ENCODE measurements at regions not wholly inside any gene's neighbourhood (a gene's known extent, or its start where the extent isn't known, plus 50 kb on each side); places are given as distances from the start of the nearest gene placed in this dataset.

GRCh38 chrX:39850209-39850608, 247.5 kb downstream of the BCOR start:
- peak overlapping the region; percentile 13; the same call in 1 of the 2 replicates for H3K27ac ChIP-seq
- no peaks in the 10 kb centered on the region for H4K20me1 ChIP-seq (ENCODE audit: insufficient read depth)
- peaks cover 28% of the 10 kb centered on the region for H3K79me2 ChIP-seq (ENCODE audit: insufficient read depth, low read depth)
- no peak overlapping the region for H3K4me3 ChIP-seq (IDR thresholded peaks at IDR 0.05; ENCODE audit: insufficient read depth, low read depth, low read length)
- H3K27me3 ChIP-seq (ENCODE audit: insufficient read depth, low read depth): no peaks in the 10 kb centered on the region
- no peak overlapping the region for H2AFZ ChIP-seq (ENCODE audit: low read depth)
- no peaks in the 10 kb centered on the region for H3K36me3 ChIP-seq (ENCODE audit: insufficient read depth)
- TF ChIP-seq CTCF (conservative IDR thresholded peaks at IDR 0.05; ENCODE audit: low read depth, low read length): no peak
- peaks cover 35% of the 10 kb centered on the region for H3K4me1 ChIP-seq (ENCODE audit: low read depth, poor library complexity, severe bottlenecking)
- H3K4me2 ChIP-seq: peak overlapping the region; percentile 45; the same call in 1 of the 2 replicates
- H3K9ac ChIP-seq: no peak overlapping the region

DNA sequence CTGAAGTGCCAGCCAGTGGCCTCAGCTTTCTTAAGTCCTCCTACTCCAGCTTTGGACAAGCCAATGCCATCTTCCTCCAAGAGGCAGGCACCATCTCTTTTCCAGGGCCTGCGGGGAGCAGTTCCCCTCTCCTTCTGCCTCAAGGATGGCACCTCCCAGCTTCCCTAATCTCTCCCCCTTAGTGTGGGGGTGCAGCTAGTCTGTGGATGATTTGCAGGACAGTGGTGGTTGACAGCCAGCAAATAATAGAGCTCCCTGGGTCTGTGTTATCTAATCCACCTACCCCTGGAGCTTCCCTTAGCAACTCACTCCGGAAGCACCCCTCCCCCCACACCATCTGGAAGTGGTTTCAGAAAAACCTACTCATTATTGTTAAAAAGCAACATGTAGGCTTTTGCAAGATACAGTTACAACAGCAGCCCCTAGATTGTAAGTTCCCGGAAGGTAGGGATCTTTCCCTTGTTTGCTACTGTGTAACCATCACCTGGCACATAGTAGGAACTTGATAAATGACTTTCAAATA, 247.1 kb downstream of the BCOR start:
- Histone ChIP-seq H3K27ac (no peak overlapping the region), H2AFZ (ENCODE audit: low read depth) (no peak overlapping the region)

DNA sequence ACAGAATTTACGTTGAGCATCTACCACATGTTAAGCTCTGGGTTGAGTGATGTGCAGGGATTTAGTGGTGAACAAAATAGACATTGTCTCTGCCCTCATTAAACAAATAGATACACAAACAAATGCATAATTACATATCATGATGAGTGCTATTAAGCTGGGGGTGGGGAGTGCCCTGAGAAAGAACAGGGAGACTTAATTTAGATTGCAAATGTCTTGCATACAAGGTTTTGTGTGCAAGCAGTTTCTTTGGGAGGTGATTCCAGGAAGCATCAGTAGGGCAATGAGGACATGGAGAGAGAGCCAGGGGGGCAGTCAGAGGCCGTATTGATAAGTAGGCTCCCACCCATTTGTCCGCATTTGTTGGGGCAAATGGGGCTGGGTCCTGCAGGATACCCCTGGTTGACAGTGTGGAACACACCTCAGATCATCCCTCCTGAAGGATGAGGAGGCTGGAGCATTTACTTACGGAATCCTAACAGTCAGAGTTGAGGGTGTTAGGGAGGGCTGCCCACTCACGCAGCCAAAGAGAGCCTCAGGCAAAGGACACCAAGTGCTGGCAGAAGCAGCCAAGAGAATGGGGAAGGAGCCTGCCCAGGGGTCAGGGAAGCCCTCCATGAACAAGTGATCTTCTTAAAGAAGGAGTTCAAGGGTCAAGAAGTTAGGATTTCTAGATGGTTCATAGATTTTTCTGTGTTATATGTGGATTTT, 245.9 kb downstream of the BCOR start:
- no peaks in the 10 kb centered on the region for H3K36me3 ChIP-seq (ENCODE audit: insufficient read depth)
- peaks cover 44% of the 10 kb centered on the region for H3K4me1 ChIP-seq (ENCODE audit: low read depth, poor library complexity, severe bottlenecking)
- no peak overlapping the region for H3K4me3 ChIP-seq (IDR thresholded peaks at IDR 0.05; ENCODE audit: insufficient read depth, low read depth, low read length)
- H3K79me2 ChIP-seq (ENCODE audit: insufficient read depth, low read depth): peaks cover 28% of the 10 kb centered on the region
- H4K20me1 ChIP-seq (ENCODE audit: insufficient read depth): no peaks in the 10 kb centered on the region
- no peak overlapping the region for H2AFZ ChIP-seq (ENCODE audit: low read depth)
- no peaks in the 10 kb centered on the region for H3K27me3 ChIP-seq (ENCODE audit: insufficient read depth, low read depth)
- peak overlapping the region; percentile 45; the same call in 1 of the 2 replicates for H3K4me2 ChIP-seq
- H3K9ac ChIP-seq: no peak overlapping the region
- TF ChIP-seq CTCF (conservative IDR thresholded peaks at IDR 0.05; ENCODE audit: low read depth, low read length): no peak
- H3K27ac ChIP-seq: no peak overlapping the region; the same call in 1 of the 2 replicates

More for the DNA sequence above, 247.1 kb downstream of the BCOR start:
- no peak for TF ChIP-seq CTCF (conservative IDR thresholded peaks at IDR 0.05; ENCODE audit: low read depth, low read length)
- no peaks in the 10 kb centered on the region for H3K36me3 ChIP-seq (ENCODE audit: insufficient read depth)
- H3K4me1 ChIP-seq (ENCODE audit: low read depth, poor library complexity, severe bottlenecking): peaks cover 35% of the 10 kb centered on the region
- H3K79me2 ChIP-seq (ENCODE audit: insufficient read depth, low read depth): peaks cover 28% of the 10 kb centered on the region
- H4K20me1 ChIP-seq (ENCODE audit: insufficient read depth): no peaks in the 10 kb centered on the region
- no peak overlapping the region for H3K9ac ChIP-seq
- H3K27me3 ChIP-seq (ENCODE audit: insufficient read depth, low read depth): no peaks in the 10 kb centered on the region
- H3K4me2 ChIP-seq: peak overlapping the region; percentile 45; the same call in 1 of the 2 replicates
- H3K4me3 ChIP-seq (IDR thresholded peaks at IDR 0.05; ENCODE audit: insufficient read depth, low read depth, low read length): no peak overlapping the region

GRCh38 chrX:39852491-39852890, 245.3 kb downstream of the BCOR start:
- Histone ChIP-seq H3K4me2 (peak overlapping the region; percentile 93), H3K4me1 (ENCODE audit: low read depth, poor library complexity, severe bottlenecking) (peaks cover 50% of the 10 kb centered on the region)

More at GRCh38 chrX:39852491-39852890, 245.3 kb downstream of the BCOR start:
- Histone ChIP-seq H3K9ac (no peak overlapping the region), H3K27me3 (ENCODE audit: insufficient read depth, low read depth) (no peaks in the 10 kb centered on the region), H2AFZ (ENCODE audit: low read depth) (no peak overlapping the region), H3K79me2 (ENCODE audit: insufficient read depth, low read depth) (peaks cover 28% of the 10 kb centered on the region), H3K36me3 (ENCODE audit: insufficient read depth) (no peaks in the 10 kb centered on the region), H3K27ac (no peak overlapping the region; the same call in 1 of the 2 replicates), H4K20me1 (ENCODE audit: insufficient read depth) (no peaks in the 10 kb centered on the region), H3K4me3 (IDR thresholded peaks at IDR 0.05; ENCODE audit: insufficient read depth, low read depth, low read length) (no peak overlapping the region)
- no peak for TF ChIP-seq CTCF (conservative IDR thresholded peaks at IDR 0.05; ENCODE audit: low read depth, low read length)
